Loucy (cell line): ENCODE measurements at regions not wholly inside any gene's neighbourhood (a gene's known extent, or its start where the extent isn't known, plus 50 kb on each side); places are given as distances from the start of the nearest gene placed in this dataset.

Source experiments
- H2AFZ ChIP-seq: fragments of 200-600 bp; sonication (generic); 2 replicates; pipeline ENCODE4 v1.6.0; 2016; ENCODE audit warnings: antibody characterized with exemption, mild to moderate bottlenecking, low read length, moderate library complexity
- H3F3A ChIP-seq: fragments of 200-600 bp; 2 replicates; pipeline ENCODE4 v1.6.0; 2016; ENCODE audit warnings: antibody characterized with exemption, low read depth, mild to moderate bottlenecking
- H3K27me3 ChIP-seq: fragments of 200-600 bp; sonication (generic); 2 replicates; pipeline ENCODE4 v1.6.1; 2014; ENCODE audit warnings: low read length, mild to moderate bottlenecking; ENCODE audit not compliant: insufficient read depth, poor library complexity, severe bottlenecking
- H3K36me3 ChIP-seq: fragments of 200-600 bp; sonication (generic); 2 replicates; pipeline ENCODE4 v1.6.1; 2016; ENCODE audit warnings: low read length; ENCODE audit not compliant: insufficient read depth
- H3K4me1 ChIP-seq: fragments of 200-600 bp; sonication (generic); 2 replicates; pipeline ENCODE4 v1.5.1; 2014; ENCODE audit warnings: low read length, mild to moderate bottlenecking; ENCODE audit not compliant: insufficient read depth, poor library complexity, severe bottlenecking
- H3K4me2 ChIP-seq: fragments of 200-600 bp; sonication (generic); 2 replicates; pipeline ENCODE4 v1.6.0; 2014; ENCODE audit warnings: antibody characterized with exemption, low read length, low read depth, mild to moderate bottlenecking; ENCODE audit not compliant: poor library complexity, severe bottlenecking
- H3K4me3 ChIP-seq: fragments of 200-600 bp; sonication (generic); 2 replicates; pipeline ENCODE4 v1.5.1; 2014; ENCODE audit warnings: low read length, mild to moderate bottlenecking, mixed read lengths; ENCODE audit not compliant: poor library complexity, severe bottlenecking
- H3K79me2 ChIP-seq: fragments of 200-600 bp; sonication (generic); 2 replicates; pipeline ENCODE4 v1.6.1; 2014; ENCODE audit warnings: low read length; ENCODE audit not compliant: insufficient read depth
- H3K9ac ChIP-seq: fragments of 200-600 bp; sonication (generic); 2 replicates; pipeline ENCODE4 v1.6.0; 2014; ENCODE audit warnings: mild to moderate bottlenecking, low read depth, low read length, moderate library complexity; ENCODE audit not compliant: poor library complexity, severe bottlenecking
- H3K9me2 ChIP-seq: fragments of 200-600 bp; sonication (generic); replicated peaks from 2 replicates; pipeline ENCODE4 v1.6.1; 2016; ENCODE audit warnings: low read depth, low read length, mixed read lengths
- H3K9me3 ChIP-seq: fragments of 200-600 bp; sonication (generic); 2 replicates; pipeline ENCODE4 v1.6.1; 2014; ENCODE audit warnings: mild to moderate bottlenecking, antibody characterized with exemption, low read length, low read depth; ENCODE audit not compliant: insufficient read depth
- H4K20me1 ChIP-seq: fragments of 200-600 bp; sonication (generic); 2 replicates; pipeline ENCODE4 v1.6.0; 2014; ENCODE audit warnings: antibody characterized with exemption, low read length, mild to moderate bottlenecking; ENCODE audit not compliant: insufficient read depth, poor library complexity, severe bottlenecking
- EZH2phosphoT487 ChIP-seq: fragments of 200-600 bp; IDR thresholded peaks from 2 replicates; pipeline ENCODE4 v1.6.1; 2018; ENCODE audit warnings: antibody characterized with exemption, mild to moderate bottlenecking, moderate library complexity, borderline replicate concordance
- TF ChIP-seq, protein P1 (sequence below): fragments of 200-600 bp; sonication (generic); conservative IDR thresholded peaks from 2 replicates; pipeline ENCODE4 v1.5.1; 2014; ENCODE audit warnings: mild to moderate bottlenecking, antibody characterized with exemption, low read length

- no peak for TF ChIP-seq EZH2phosphoT487
- TF ChIP-seq, protein P1, sequence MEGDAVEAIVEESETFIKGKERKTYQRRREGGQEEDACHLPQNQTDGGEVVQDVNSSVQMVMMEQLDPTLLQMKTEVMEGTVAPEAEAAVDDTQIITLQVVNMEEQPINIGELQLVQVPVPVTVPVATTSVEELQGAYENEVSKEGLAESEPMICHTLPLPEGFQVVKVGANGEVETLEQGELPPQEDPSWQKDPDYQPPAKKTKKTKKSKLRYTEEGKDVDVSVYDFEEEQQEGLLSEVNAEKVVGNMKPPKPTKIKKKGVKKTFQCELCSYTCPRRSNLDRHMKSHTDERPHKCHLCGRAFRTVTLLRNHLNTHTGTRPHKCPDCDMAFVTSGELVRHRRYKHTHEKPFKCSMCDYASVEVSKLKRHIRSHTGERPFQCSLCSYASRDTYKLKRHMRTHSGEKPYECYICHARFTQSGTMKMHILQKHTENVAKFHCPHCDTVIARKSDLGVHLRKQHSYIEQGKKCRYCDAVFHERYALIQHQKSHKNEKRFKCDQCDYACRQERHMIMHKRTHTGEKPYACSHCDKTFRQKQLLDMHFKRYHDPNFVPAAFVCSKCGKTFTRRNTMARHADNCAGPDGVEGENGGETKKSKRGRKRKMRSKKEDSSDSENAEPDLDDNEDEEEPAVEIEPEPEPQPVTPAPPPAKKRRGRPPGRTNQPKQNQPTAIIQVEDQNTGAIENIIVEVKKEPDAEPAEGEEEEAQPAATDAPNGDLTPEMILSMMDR = no peak
- Histone ChIP-seq H3K9me2 (no peaks in the 10 kb centered on the region), H2AFZ (no peak overlapping the region), H3K4me3 (no peak overlapping the region), H3F3A (no peaks in the 10 kb centered on the region), H3K9me3 (no peaks in the 10 kb centered on the region), H3K27me3 (no peaks in the 10 kb centered on the region), H3K36me3 (no peaks in the 10 kb centered on the region), H4K20me1 (no peaks in the 10 kb centered on the region), H3K4me1 (no peaks in the 10 kb centered on the region), H3K9ac (no peak overlapping the region), H3K79me2 (no peaks in the 10 kb centered on the region), H3K4me2 (no peak overlapping the region)
These were observed 545.5 kb downstream of the CBLN2 start for GRCh38 chr18:71998547-71999097.

DNA sequence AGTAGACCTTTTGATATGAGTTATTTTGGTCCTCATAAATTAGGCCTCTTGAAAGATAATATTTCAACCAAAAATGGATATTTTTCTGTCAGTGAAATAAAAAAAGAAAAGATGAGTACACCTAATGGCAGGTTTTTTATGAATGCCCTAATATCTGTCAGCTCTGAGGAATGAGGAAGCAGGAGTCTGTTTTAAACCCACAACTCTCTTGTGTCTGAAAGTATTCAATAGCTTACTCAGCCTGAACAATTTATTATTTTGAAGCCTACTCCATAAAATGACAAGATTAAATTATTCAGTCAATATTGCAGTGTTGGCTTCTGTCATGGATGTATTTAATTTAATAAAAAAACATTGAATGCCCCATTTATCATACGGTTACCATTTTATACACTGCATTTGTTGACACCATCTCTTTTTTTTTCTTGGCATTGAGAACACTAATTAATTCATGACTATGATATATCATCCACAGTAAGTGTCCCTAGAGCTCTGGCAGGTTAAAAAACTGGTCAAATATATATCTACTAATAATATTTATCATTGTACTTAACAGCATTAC, 548.2 kb downstream of the CBLN2 start:
- H3K4me1 ChIP-seq = no peaks in the 10 kb centered on the region
- H3K9ac ChIP-seq = no peak overlapping the region
- no peak overlapping the region for H3K4me2 ChIP-seq
- no peak overlapping the region for H2AFZ ChIP-seq
- no peaks in the 10 kb centered on the region for H3K9me2 ChIP-seq
- H4K20me1 ChIP-seq = no peaks in the 10 kb centered on the region
- H3K4me3 ChIP-seq = no peak overlapping the region
- no peaks in the 10 kb centered on the region for H3K36me3 ChIP-seq
- no peaks in the 10 kb centered on the region for H3K9me3 ChIP-seq
- H3F3A ChIP-seq = no peaks in the 10 kb centered on the region
- no peaks in the 10 kb centered on the region for H3K79me2 ChIP-seq
- no peak for TF ChIP-seq EZH2phosphoT487
- TF ChIP-seq, protein P1 = no peak
- H3K27me3 ChIP-seq = no peaks in the 10 kb centered on the region

DNA sequence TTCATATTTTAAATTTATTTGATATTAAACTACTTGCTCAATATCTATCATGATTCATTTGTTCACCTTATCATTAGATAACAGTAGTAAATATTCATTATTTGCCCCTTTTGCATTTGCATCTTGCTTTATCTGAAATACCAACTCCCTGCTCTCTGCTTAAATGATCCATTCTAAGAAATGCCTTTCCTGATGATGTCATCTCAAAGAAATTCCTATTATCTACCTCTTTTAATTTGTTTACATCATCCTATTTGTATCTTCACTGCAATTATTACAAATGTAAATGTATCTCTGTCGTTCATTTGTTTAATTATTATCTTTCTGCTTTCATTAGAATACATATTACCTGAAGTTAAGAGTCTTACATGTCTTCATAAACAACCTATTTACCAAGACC, 549.9 kb downstream of the CBLN2 start:
- no peaks in the 10 kb centered on the region for H4K20me1 ChIP-seq
- H3F3A ChIP-seq = no peaks in the 10 kb centered on the region
- TF ChIP-seq, protein P1 = no peak
- TF ChIP-seq EZH2phosphoT487 = no peak
- no peaks in the 10 kb centered on the region for H3K79me2 ChIP-seq
- no peaks in the 10 kb centered on the region for H3K27me3 ChIP-seq
- H3K4me3 ChIP-seq = no peak overlapping the region
- no peaks in the 10 kb centered on the region for H3K4me1 ChIP-seq
- H3K9me3 ChIP-seq = no peaks in the 10 kb centered on the region
- no peak overlapping the region for H2AFZ ChIP-seq
- H3K4me2 ChIP-seq = no peak overlapping the region
- no peaks in the 10 kb centered on the region for H3K9me2 ChIP-seq
- H3K9ac ChIP-seq = no peak overlapping the region
- H3K36me3 ChIP-seq = no peaks in the 10 kb centered on the region
